ENCODE measurements at regions not wholly inside any gene's neighbourhood (a gene's known extent, or its start where the extent isn't known, plus 50 kb on each side); places are given as distances from the start of the nearest gene placed in this dataset.

DNA sequence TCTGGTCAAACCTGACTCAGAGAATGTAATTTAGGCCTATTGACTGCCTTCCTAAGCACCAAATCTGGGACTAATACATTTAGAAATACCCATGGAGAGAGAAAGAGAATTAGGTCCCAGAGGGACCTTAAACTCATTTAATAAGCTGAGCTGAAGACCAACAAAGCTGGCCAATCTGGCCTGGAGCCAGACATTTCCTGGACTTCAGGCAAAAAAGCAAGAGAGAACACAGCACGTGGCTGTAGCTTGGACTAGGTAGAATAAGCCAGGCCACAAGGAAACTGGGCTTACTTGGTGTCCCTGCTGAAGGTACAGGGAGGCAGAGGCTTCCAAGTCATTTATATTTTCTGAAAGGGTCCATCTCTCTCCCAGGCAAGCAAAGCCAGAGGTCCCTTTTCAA lies 88.1 kb downstream of the RTP4 start:
- Histone ChIP-seq H3K9ac (ENCODE audit: low read depth, low read length) (no peak overlapping the region), H3K9me3 (ENCODE audit: insufficient read depth, low read length, severe bottlenecking) (no peaks in the 10 kb centered on the region), H3K4me1 (ENCODE audit: insufficient read depth, low read length) (no peaks in the 10 kb centered on the region), H3K4me3 (ENCODE audit: low read depth in 1 of 2, low read length in 2 of 2) (no peak overlapping the region), H2AFZ (ENCODE audit: low read depth, low read length) (no peak overlapping the region), H3K36me3 (ENCODE audit: insufficient read depth, low read length) (no peaks in the 10 kb centered on the region), H3K27ac (ENCODE audit: low read length) (no peak overlapping the region), H3K27me3 (ENCODE audit: insufficient read depth, low read length, poor library complexity) (peaks cover 7% of the 10 kb centered on the region), H3K4me2 (ENCODE audit: insufficient read depth, low read length) (no peak overlapping the region), H4K20me1 (ENCODE audit: insufficient read depth, low read length) (no peaks in the 10 kb centered on the region), H3K79me2 (ENCODE audit: insufficient read depth, low read length) (no peaks in the 10 kb centered on the region)
- no peak for ATAC-seq (ENCODE audit: insufficient read depth, low read depth)
- DNase-seq, result no peak
- TF ChIP-seq EZH2 (IDR thresholded peaks at IDR 0.05; ENCODE audit: borderline replicate concordance, low read depth, low read length, severe bottlenecking), result no peak
- TF ChIP-seq, protein P1, sequence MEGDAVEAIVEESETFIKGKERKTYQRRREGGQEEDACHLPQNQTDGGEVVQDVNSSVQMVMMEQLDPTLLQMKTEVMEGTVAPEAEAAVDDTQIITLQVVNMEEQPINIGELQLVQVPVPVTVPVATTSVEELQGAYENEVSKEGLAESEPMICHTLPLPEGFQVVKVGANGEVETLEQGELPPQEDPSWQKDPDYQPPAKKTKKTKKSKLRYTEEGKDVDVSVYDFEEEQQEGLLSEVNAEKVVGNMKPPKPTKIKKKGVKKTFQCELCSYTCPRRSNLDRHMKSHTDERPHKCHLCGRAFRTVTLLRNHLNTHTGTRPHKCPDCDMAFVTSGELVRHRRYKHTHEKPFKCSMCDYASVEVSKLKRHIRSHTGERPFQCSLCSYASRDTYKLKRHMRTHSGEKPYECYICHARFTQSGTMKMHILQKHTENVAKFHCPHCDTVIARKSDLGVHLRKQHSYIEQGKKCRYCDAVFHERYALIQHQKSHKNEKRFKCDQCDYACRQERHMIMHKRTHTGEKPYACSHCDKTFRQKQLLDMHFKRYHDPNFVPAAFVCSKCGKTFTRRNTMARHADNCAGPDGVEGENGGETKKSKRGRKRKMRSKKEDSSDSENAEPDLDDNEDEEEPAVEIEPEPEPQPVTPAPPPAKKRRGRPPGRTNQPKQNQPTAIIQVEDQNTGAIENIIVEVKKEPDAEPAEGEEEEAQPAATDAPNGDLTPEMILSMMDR (IDR thresholded peaks at IDR 0.05; ENCODE audit: borderline replicate concordance, extremely low read depth, low read length, poor library complexity, severe bottlenecking), result no peak

DNA sequence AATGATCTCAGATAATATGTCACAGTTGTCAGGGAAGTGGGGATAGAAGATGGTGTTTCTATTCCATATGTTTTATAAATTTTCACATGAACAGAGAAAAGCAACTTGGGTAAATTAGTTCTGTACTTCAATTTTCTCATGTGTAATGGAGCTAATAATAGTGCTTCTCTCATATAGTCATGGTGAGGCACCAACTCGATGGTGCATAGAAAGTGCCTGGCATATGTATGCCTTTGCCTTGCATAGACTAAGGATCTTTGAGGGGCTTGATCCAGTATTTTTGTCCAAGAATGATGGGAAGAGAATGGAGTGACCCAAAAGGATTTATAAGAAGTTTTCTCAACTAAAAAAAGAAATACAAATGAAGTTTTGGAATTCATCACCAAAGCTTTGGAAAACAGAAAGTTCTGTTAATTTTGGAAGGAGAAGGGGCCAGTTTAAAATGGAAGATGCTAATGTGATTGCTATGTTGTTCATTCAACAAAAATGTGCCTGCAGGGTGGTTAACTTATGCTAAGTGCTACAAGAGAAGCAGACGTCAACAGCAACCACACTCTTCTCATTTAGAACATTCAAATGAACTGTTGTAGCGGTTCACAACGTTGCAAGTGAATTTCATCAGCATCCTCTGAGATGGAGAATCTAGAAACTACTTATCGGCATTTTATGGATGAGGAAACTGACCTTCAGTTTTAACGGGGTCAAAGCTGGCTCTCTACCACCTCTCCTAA lies 86.1 kb downstream of the RTP4 start:
- TF ChIP-seq, protein P1 (IDR thresholded peaks at IDR 0.05; ENCODE audit: borderline replicate concordance, extremely low read depth, low read length, poor library complexity, severe bottlenecking), result no peak
- no peak for TF ChIP-seq EZH2 (IDR thresholded peaks at IDR 0.05; ENCODE audit: borderline replicate concordance, low read depth, low read length, severe bottlenecking)
- H3K4me2 ChIP-seq (ENCODE audit: insufficient read depth, low read length), result no peak overlapping the region
- DNase-seq, result no peak
- no peak overlapping the region for H3K9ac ChIP-seq (ENCODE audit: low read depth, low read length)
- no peaks in the 10 kb centered on the region for H3K9me3 ChIP-seq (ENCODE audit: insufficient read depth, low read length, severe bottlenecking)
- no peaks in the 10 kb centered on the region for H3K79me2 ChIP-seq (ENCODE audit: insufficient read depth, low read length)
- no peak for ATAC-seq (ENCODE audit: insufficient read depth, low read depth)
- H3K4me1 ChIP-seq (ENCODE audit: insufficient read depth, low read length), result no peaks in the 10 kb centered on the region
- no peak overlapping the region for H3K27ac ChIP-seq (ENCODE audit: low read length)
- H3K4me3 ChIP-seq (ENCODE audit: low read depth in 1 of 2, low read length in 2 of 2), result no peak overlapping the region
- no peaks in the 10 kb centered on the region for H3K36me3 ChIP-seq (ENCODE audit: insufficient read depth, low read length)
- no peaks in the 10 kb centered on the region for H4K20me1 ChIP-seq (ENCODE audit: insufficient read depth, low read length)
- H2AFZ ChIP-seq (ENCODE audit: low read depth, low read length), result no peak overlapping the region
- H3K27me3 ChIP-seq (ENCODE audit: insufficient read depth, low read length, poor library complexity), result peaks cover 7% of the 10 kb centered on the region

DNA sequence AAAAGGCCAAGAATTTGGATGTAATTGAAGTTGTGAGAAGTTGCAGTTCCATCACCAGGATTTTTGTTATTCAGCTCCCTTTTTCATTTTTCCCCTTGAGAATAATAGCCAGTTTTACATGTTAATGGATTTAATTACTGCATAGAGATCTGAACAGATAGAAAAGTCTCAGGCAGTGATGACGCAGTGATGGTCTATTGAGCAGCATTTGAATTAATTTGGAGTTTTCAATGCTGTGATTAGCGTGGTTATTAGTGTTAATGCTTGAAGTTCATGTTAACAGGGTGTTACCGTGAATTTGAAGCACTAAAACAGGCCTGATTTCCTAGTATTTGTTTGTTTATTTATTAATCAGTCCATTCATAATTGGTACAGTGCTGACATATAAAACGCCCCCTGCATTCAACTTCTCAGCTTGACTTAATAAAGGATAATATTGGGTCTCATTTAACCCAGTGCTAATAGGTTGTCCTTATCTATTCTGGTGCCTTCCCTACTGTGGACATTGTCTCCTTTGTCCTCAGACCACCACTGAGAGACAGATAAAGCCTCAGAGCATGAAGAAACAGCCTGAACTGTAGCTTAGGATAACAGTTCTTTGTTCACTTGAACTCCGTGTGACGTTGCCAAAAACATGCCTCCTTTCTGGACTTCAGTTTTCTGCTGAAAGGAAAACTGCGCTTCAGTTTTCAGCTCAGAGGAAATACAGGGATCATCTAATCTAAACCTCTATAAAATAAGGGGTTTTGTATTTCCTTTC lies 82.4 kb downstream of the RTP4 start:
- Histone ChIP-seq H3K27me3 (ENCODE audit: insufficient read depth, low read length, poor library complexity) (peaks cover 3% of the 10 kb centered on the region), H4K20me1 (ENCODE audit: insufficient read depth, low read length) (no peaks in the 10 kb centered on the region), H3K4me3 (ENCODE audit: low read depth in 1 of 2, low read length in 2 of 2) (no peak overlapping the region), H3K4me2 (ENCODE audit: insufficient read depth, low read length) (no peak overlapping the region), H3K79me2 (ENCODE audit: insufficient read depth, low read length) (no peaks in the 10 kb centered on the region), H3K4me1 (ENCODE audit: insufficient read depth, low read length) (no peaks in the 10 kb centered on the region), H3K36me3 (ENCODE audit: insufficient read depth, low read length) (no peaks in the 10 kb centered on the region), H2AFZ (ENCODE audit: low read depth, low read length) (no peak overlapping the region), H3K9me3 (ENCODE audit: insufficient read depth, low read length, severe bottlenecking) (no peaks in the 10 kb centered on the region), H3K9ac (ENCODE audit: low read depth, low read length) (no peak overlapping the region), H3K27ac (ENCODE audit: low read length) (no peak overlapping the region)
- ATAC-seq (ENCODE audit: insufficient read depth, low read depth) (no peak), DNase-seq (no peak)
- no peak for TF ChIP-seq EZH2 (IDR thresholded peaks at IDR 0.05; ENCODE audit: borderline replicate concordance, low read depth, low read length, severe bottlenecking)
- TF ChIP-seq, protein P1 (IDR thresholded peaks at IDR 0.05; ENCODE audit: borderline replicate concordance, extremely low read depth, low read length, poor library complexity, severe bottlenecking), result no peak

Data from DND-41 (cell line).